ENCODE measurements at regions not wholly inside any gene's neighbourhood (a gene's known extent, or its start where the extent isn't known, plus 50 kb on each side); places are given as distances from the start of the nearest gene placed in this dataset.

DNA sequence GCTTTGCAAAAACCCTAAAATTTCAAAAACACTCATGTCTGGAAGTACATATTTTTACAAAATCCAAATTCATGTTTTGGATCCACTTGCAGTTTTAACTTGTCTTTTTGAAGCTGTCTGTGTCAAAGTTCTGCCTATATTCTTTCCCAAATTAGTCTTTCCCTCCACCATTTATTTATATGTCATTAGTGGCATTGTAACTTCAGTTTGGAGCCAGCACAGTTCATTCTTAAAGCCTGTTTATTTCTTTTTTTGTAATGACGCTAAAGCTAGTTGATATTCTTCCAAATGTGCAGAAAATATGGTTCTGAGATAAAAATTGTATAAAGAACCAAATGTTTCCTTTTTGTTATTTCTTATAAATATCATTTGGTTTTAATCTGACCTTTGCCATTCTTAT lies 2039.3 kb downstream of the OLFM4 start (continued):
- TF ChIP-seq, protein P1, sequence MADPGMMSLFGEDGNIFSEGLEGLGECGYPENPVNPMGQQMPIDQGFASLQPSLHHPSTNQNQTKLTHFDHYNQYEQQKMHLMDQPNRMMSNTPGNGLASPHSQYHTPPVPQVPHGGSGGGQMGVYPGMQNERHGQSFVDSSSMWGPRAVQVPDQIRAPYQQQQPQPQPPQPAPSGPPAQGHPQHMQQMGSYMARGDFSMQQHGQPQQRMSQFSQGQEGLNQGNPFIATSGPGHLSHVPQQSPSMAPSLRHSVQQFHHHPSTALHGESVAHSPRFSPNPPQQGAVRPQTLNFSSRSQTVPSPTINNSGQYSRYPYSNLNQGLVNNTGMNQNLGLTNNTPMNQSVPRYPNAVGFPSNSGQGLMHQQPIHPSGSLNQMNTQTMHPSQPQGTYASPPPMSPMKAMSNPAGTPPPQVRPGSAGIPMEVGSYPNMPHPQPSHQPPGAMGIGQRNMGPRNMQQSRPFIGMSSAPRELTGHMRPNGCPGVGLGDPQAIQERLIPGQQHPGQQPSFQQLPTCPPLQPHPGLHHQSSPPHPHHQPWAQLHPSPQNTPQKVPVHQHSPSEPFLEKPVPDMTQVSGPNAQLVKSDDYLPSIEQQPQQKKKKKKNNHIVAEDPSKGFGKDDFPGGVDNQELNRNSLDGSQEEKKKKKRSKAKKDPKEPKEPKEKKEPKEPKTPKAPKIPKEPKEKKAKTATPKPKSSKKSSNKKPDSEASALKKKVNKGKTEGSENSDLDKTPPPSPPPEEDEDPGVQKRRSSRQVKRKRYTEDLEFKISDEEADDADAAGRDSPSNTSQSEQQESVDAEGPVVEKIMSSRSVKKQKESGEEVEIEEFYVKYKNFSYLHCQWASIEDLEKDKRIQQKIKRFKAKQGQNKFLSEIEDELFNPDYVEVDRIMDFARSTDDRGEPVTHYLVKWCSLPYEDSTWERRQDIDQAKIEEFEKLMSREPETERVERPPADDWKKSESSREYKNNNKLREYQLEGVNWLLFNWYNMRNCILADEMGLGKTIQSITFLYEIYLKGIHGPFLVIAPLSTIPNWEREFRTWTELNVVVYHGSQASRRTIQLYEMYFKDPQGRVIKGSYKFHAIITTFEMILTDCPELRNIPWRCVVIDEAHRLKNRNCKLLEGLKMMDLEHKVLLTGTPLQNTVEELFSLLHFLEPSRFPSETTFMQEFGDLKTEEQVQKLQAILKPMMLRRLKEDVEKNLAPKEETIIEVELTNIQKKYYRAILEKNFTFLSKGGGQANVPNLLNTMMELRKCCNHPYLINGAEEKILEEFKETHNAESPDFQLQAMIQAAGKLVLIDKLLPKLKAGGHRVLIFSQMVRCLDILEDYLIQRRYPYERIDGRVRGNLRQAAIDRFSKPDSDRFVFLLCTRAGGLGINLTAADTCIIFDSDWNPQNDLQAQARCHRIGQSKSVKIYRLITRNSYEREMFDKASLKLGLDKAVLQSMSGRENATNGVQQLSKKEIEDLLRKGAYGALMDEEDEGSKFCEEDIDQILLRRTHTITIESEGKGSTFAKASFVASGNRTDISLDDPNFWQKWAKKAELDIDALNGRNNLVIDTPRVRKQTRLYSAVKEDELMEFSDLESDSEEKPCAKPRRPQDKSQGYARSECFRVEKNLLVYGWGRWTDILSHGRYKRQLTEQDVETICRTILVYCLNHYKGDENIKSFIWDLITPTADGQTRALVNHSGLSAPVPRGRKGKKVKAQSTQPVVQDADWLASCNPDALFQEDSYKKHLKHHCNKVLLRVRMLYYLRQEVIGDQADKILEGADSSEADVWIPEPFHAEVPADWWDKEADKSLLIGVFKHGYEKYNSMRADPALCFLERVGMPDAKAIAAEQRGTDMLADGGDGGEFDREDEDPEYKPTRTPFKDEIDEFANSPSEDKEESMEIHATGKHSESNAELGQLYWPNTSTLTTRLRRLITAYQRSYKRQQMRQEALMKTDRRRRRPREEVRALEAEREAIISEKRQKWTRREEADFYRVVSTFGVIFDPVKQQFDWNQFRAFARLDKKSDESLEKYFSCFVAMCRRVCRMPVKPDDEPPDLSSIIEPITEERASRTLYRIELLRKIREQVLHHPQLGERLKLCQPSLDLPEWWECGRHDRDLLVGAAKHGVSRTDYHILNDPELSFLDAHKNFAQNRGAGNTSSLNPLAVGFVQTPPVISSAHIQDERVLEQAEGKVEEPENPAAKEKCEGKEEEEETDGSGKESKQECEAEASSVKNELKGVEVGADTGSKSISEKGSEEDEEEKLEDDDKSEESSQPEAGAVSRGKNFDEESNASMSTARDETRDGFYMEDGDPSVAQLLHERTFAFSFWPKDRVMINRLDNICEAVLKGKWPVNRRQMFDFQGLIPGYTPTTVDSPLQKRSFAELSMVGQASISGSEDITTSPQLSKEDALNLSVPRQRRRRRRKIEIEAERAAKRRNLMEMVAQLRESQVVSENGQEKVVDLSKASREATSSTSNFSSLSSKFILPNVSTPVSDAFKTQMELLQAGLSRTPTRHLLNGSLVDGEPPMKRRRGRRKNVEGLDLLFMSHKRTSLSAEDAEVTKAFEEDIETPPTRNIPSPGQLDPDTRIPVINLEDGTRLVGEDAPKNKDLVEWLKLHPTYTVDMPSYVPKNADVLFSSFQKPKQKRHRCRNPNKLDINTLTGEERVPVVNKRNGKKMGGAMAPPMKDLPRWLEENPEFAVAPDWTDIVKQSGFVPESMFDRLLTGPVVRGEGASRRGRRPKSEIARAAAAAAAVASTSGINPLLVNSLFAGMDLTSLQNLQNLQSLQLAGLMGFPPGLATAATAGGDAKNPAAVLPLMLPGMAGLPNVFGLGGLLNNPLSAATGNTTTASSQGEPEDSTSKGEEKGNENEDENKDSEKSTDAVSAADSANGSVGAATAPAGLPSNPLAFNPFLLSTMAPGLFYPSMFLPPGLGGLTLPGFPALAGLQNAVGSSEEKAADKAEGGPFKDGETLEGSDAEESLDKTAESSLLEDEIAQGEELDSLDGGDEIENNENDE (IDR thresholded peaks at IDR 0.05; ENCODE audit: insufficient replicate concordance, low read length) = no peak
- no peak for TF ChIP-seq SRF (IDR thresholded peaks at IDR 0.05; ENCODE audit: low read depth, low read length)
- no peak for TF ChIP-seq BCL11A (IDR thresholded peaks at IDR 0.05; ENCODE audit: low read depth in 2 of 2, low read length in 2 of 2)
- TF ChIP-seq SP4 (IDR thresholded peaks at IDR 0.05; ENCODE audit: low read length) = no peak
- TF ChIP-seq MAFK (IDR thresholded peaks at IDR 0.05; ENCODE audit: low read depth, low read length) = no peak
- TF ChIP-seq CBX8 (IDR thresholded peaks at IDR 0.05; ENCODE audit: borderline replicate concordance, low read depth, low read length) = no peak
- TF ChIP-seq EGR1 (IDR thresholded peaks at IDR 0.05; ENCODE audit: borderline replicate concordance, low read depth, low read length) = no peak
- no peak for TF ChIP-seq GTF2F1 (IDR thresholded peaks at IDR 0.05; ENCODE audit: borderline replicate concordance, low read depth, low read length)
- no peak for TF ChIP-seq CHD2 (IDR thresholded peaks at IDR 0.05; ENCODE audit: low read length)
- no peak for TF ChIP-seq TAF7 (optimal IDR thresholded peaks at IDR 0.05; ENCODE audit: borderline replicate concordance, low read depth, low read length)
- no peak for TF ChIP-seq NANOG (IDR thresholded peaks at IDR 0.05; ENCODE audit: insufficient read depth, low read depth, low read length, poor library complexity, severe bottlenecking)

Measured in H1 (cell line).